ENCODE measurements at regions not wholly inside any gene's neighbourhood (a gene's known extent, or its start where the extent isn't known, plus 50 kb on each side); places are given as distances from the start of the nearest gene placed in this dataset.

DNA sequence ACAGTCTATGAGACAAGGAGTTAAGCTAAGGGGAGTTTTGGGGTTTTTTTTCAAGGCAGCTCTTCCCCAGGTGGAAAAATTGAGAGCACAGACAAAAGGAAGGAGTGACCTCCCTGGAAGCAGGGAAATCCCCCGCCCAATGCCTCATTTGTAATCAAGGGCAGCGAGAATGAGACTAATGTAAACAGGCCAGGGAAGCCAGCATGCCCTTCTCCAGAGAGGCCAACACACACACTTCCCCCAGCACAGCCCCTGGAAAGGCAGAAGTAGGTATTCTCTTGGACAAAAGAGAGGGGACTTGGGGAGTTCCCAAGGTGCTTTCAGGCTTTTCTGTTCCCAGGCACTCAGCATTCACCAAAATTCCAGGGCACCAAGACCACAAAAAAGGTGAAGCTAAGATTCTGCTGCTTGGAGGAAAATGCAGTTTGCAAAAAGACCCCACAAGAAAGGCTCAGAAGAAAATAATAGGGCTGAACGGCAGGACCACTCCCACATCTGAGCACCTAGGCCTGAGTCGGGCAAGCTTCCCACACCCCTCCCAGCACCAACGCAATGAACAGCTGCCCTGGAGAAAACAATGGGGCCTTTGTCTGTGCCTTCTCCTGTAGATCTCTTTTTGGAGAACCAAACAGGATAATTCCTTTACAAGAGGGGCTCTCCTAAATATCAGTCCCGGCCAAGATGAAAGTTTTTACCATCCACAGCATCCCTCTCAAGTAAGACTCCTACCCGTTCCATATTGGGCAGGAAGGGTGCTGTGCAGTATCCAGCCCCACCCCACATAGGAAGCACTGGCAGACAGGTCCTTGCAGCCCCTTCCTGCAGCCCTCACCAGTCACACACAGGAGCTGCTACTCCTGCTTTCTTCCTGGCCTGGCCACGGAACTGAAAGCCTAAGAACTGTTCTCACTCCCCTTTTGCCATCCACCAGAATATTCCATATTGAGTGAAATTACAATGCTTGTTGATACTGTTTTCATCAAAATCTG is 70.7 kb upstream of the AKIP1 start:
- TF ChIP-seq, protein P1, sequence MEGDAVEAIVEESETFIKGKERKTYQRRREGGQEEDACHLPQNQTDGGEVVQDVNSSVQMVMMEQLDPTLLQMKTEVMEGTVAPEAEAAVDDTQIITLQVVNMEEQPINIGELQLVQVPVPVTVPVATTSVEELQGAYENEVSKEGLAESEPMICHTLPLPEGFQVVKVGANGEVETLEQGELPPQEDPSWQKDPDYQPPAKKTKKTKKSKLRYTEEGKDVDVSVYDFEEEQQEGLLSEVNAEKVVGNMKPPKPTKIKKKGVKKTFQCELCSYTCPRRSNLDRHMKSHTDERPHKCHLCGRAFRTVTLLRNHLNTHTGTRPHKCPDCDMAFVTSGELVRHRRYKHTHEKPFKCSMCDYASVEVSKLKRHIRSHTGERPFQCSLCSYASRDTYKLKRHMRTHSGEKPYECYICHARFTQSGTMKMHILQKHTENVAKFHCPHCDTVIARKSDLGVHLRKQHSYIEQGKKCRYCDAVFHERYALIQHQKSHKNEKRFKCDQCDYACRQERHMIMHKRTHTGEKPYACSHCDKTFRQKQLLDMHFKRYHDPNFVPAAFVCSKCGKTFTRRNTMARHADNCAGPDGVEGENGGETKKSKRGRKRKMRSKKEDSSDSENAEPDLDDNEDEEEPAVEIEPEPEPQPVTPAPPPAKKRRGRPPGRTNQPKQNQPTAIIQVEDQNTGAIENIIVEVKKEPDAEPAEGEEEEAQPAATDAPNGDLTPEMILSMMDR (IDR thresholded peaks at IDR 0.05) = no peak
- TF ChIP-seq POLR2A (IDR thresholded peaks at IDR 0.05) = no peak

All from heart left ventricle (tissue), 13 donors.